ENCODE measurements at regions not wholly inside any gene's neighbourhood (a gene's known extent, or its start where the extent isn't known, plus 50 kb on each side); places are given as distances from the start of the nearest gene placed in this dataset.

DNA sequence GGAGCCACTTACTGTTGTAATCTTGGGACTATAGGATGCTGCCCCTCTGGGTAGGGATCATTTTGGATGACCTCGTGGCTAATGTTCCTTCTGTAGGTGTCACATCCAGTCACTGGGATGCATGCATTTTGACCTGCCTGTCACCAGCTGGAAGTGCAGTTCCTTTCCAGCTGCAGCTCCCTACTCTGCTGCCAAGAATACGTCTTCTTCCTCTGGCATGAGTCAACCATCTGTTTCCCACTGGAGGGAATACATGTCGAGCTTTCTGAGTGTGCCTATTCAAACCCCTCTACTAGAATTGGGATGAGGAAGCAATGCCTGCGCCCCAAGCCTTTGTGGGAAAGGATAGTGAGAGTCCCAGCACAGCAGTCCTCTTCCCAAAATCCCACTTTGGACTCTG lies 415.5 kb upstream of the ADAMTS5 start:
- no peak for TF ChIP-seq BACH1 (tag; IDR thresholded peaks at IDR 0.05)
- TF ChIP-seq TEAD1 (CRISPR knock-in tag; IDR thresholded peaks at IDR 0.05): no peak
- TF ChIP-seq, protein P1, sequence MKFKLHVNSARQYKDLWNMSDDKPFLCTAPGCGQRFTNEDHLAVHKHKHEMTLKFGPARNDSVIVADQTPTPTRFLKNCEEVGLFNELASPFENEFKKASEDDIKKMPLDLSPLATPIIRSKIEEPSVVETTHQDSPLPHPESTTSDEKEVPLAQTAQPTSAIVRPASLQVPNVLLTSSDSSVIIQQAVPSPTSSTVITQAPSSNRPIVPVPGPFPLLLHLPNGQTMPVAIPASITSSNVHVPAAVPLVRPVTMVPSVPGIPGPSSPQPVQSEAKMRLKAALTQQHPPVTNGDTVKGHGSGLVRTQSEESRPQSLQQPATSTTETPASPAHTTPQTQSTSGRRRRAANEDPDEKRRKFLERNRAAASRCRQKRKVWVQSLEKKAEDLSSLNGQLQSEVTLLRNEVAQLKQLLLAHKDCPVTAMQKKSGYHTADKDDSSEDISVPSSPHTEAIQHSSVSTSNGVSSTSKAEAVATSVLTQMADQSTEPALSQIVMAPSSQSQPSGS (CRISPR knock-in tag; IDR thresholded peaks at IDR 0.05): no peak
- TF ChIP-seq TAF15 (IDR thresholded peaks at IDR 0.05; ENCODE audit: low read depth, low read length): no peak
- TF ChIP-seq EZH2 (IDR thresholded peaks at IDR 0.05; ENCODE audit: borderline replicate concordance, low read depth, low read length): no peak
